Dermis microvascular lymphatic vessel endothelial cell (primary cell): ENCODE measurements at regions not wholly inside any gene's neighbourhood (a gene's known extent, or its start where the extent isn't known, plus 50 kb on each side); places are given as distances from the start of the nearest gene placed in this dataset.
"Not testable (repeated sequence)": the region's sequence is repeated elsewhere in the genome, so short reads cannot be mapped to it uniquely, and the experiment has no call there.

Source experiments
- DNase-seq, 2 donors: peaks; one replicate each; pipeline versions ENCODE4 v3.0.0 to v3.0.0-alpha.2; 2010; ENCODE audit warnings: low read depth in 2 of 2

- DNase-seq = no peak
Observed at GRCh38 chrX:47302396-47302795, 68.0 kb upstream of the ZNF157 start.

- DNase-seq = not testable (repeated sequence)
Observed at GRCh38 chrX:47306471-47307023, 63.8 kb upstream of the ZNF157 start.

GRCh38 chrX:47311932-47312774 is 58.2 kb upstream of the ZNF157 start:
- DNase-seq = peak in 1 of 2 donors; percentile 56

GRCh38 chrX:47313056-47313455 is 57.3 kb upstream of the ZNF157 start:
- DNase-seq = no peak

- peak in 1 of 2 donors; percentile 0 for DNase-seq
Observed at GRCh38 chrX:47316276-47317025, 53.9 kb upstream of the ZNF157 start.
